Sigmoid colon (tissue), 6 donors: ENCODE measurements at regions not wholly inside any gene's neighbourhood (a gene's known extent, or its start where the extent isn't known, plus 50 kb on each side); places are given as distances from the start of the nearest gene placed in this dataset.
A peak's percentile ranks its signal among the peaks of the same experiment; 100 is the strongest.

Experiments used
- DNase-seq: peaks from one replicate; pipeline ENCODE4 v3.0.0-alpha.2; 2019
- H3K27ac ChIP-seq, 4 donors: fragments of 200-600 bp; sonication (generic); one replicate each; pipeline ENCODE4 v1.5.1; 2016 to 2019; ENCODE audit warnings: mild to moderate bottlenecking in 1 of 4
- H3K27me3 ChIP-seq, 3 donors: fragments of 200-600 bp; sonication (generic); one replicate each; pipeline ENCODE4 v1.5.1; 2019; ENCODE audit warnings: mild to moderate bottlenecking in 1 of 3
- H3K36me3 ChIP-seq, 4 donors: fragments of 200-600 bp; sonication (generic); one replicate each; pipeline ENCODE4 v1.5.1; 2016 to 2019
- H3K4me1 ChIP-seq, 4 donors: fragments of 200-600 bp; sonication (generic); one replicate each; pipeline ENCODE4 v1.5.1; 2017 to 2019
- H3K4me3 ChIP-seq, 4 donors: fragments of 200-600 bp; sonication (generic); one replicate each; pipeline ENCODE4 v1.5.1; 2017 to 2019; ENCODE audit warnings: mild to moderate bottlenecking in 2 of 4, moderate library complexity in 1 of 4
- H3K9me3 ChIP-seq, 4 donors: fragments of 200-600 bp in 3 of 4; sonication (generic) in 3 of 4; one replicate each; pipeline versions ENCODE4 v1.5.1 to v1.6.1; 2013 to 2019
- CTCF ChIP-seq, 4 experiments: fragments of 450-650 bp in 3 of 4; fragments of 200-600 bp in 1 of 4; IDR thresholded peaks; one replicate each; pipeline ENCODE4 v1.5.1; 2016 to 2019; ENCODE audit warnings: antibody characterized with exemption in 4 of 4, mild to moderate bottlenecking in 3 of 4, moderate library complexity in 2 of 4
- EP300 ChIP-seq, 4 donors: sonication (generic); formaldehyde crosslinking; IDR thresholded peaks; one replicate each; pipeline ENCODE4 v1.6.1; 2017; ENCODE audit warnings: antibody characterized with exemption in 4 of 4
- POLR2A ChIP-seq, 2 donors: fragments of 450-650 bp; IDR thresholded peaks; one replicate each; pipeline ENCODE4 v1.6.1; 2016; ENCODE audit warnings: antibody characterized with exemption in 2 of 2, mild to moderate bottlenecking in 2 of 2, moderate library complexity in 2 of 2
- POLR2AphosphoS5 ChIP-seq, 4 donors: sonication (generic); formaldehyde crosslinking; IDR thresholded peaks; one replicate each; pipeline ENCODE4 v1.6.1; 2017; ENCODE audit warnings: antibody characterized with exemption in 4 of 4
- WGBS, 2 donors: extraction: QIAGEN DNeasy Blood & Tissue Kit; methylation state at CpG; one replicate each; pipeline ENCODE4 v1.1.7; 2013; 5-methylcytosine and 5-hydroxymethylcytosine counted together
- intact Hi-C: fragments of 100-400 bp; cut with DNase I; formaldehyde crosslinking; loops from one replicate; pipeline ENCODE4 v1.15.1; 2023
- donor health status: healthy with polysubstance abuse.
- donor health status: healthy.

DNA sequence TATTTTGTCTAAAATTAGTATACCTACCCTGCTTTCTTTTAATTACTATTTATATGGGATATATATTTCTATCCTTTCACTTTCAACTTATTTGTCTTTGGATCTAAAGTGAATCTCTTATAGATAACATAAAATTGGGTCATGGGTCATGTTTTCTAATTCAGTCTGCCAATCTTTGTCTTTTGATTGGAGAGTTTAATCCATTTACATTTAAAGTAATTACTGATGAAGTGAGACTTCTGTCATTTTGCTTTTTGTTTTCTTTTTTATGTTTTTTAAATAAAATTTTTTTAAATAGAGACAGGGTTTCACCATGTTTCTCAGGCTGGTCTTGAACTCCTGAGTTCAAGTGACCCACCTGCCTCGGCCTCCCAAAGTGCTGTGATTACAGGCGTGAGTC, 50.5 kb upstream of the PRDM1 start:
- TF ChIP-seq CTCF (IDR thresholded peaks at IDR 0.05) (no peak), EP300 (IDR thresholded peaks at IDR 0.05) (no peak), POLR2A (IDR thresholded peaks at IDR 0.05) (no peak), POLR2AphosphoS5 (IDR thresholded peaks at IDR 0.05) (no peak)
- 99% methylated on average over 2 of the region's 2 CpGs for WGBS, 2 donors
- intact Hi-C loops, result no loop called here
- H3K9me3 ChIP-seq, result peaks cover 0 to 3% (median under 1%) of the 10 kb centered on the region in 4 donors
- H3K27me3 ChIP-seq, result no peaks in the 10 kb centered on the region
- no peak for DNase-seq
- H3K27ac ChIP-seq, result no peak overlapping the region
- no peaks in the 10 kb centered on the region for H3K36me3 ChIP-seq
- no peak overlapping the region for H3K4me3 ChIP-seq
- H3K4me1 ChIP-seq, result no peaks in the 10 kb centered on the region

DNA sequence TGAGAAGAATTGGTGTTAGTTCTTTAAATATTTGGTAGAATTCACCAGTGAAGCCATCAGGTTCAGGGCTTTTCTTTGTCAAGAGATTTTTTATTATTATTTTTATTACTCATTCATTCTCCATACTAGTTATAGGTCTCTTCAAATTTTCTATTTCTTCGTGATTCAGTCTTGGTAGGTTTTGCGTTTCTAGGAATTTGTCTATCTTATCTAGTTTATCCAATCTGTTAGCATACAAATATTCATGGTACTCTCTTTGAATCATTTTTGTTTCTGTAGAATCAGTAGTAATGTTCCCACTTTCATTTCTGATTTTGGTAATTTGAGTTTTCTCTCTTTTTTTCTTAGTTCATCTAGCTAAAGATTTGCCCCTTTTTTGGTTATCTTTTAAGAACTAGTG, 52.3 kb upstream of the PRDM1 start:
- 73 to 89% methylated on average over 2 of the region's 2 CpGs for WGBS, 2 donors
- Histone ChIP-seq H3K4me3 (no peak overlapping the region), H3K9me3 (peaks cover 0 to 3% (median under 1%) of the 10 kb centered on the region in 4 donors), H3K27ac (no peak overlapping the region), H3K27me3 (no peaks in the 10 kb centered on the region), H3K36me3 (no peaks in the 10 kb centered on the region), H3K4me1 (no peaks in the 10 kb centered on the region)
- intact Hi-C loops, result no loop called here
- TF ChIP-seq CTCF (IDR thresholded peaks at IDR 0.05) (no peak), POLR2A (IDR thresholded peaks at IDR 0.05) (no peak), EP300 (IDR thresholded peaks at IDR 0.05) (no peak), POLR2AphosphoS5 (IDR thresholded peaks at IDR 0.05) (no peak)
- no peak for DNase-seq

DNA sequence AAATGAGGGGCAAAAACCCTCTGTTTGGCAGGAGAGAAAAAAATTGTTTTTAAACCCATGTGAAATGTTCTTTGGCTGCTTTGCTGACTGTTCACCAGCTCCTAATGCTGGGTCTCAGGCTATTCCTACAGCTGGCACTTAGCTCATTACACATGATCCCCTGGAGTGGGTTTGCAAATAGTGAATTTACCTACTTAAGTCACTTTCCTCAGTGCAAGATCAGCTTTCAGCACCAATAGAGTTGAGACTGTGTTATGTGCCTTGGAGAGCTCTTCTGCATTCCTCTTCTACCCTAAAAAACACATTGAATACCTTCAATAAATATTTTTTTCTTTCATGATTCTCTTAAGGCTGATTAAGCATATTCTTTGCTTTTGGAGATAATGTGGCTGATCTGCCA, 58.4 kb upstream of the PRDM1 start:
- no peaks in the 10 kb centered on the region for H3K36me3 ChIP-seq
- no peak overlapping the region for H3K27ac ChIP-seq
- no peak for DNase-seq
- H3K4me1 ChIP-seq, result peaks cover 0 to 13% (median 8%) of the 10 kb centered on the region in 4 donors
- TF ChIP-seq POLR2AphosphoS5 (IDR thresholded peaks at IDR 0.05) (no peak), POLR2A (IDR thresholded peaks at IDR 0.05) (no peak), EP300 (IDR thresholded peaks at IDR 0.05) (no peak), CTCF (IDR thresholded peaks at IDR 0.05) (no peak)
- H3K4me3 ChIP-seq, result no peak overlapping the region
- no peaks in the 10 kb centered on the region for H3K9me3 ChIP-seq
- peaks cover 0 to 33% (median 0%) of the 10 kb centered on the region in 3 donors for H3K27me3 ChIP-seq
- intact Hi-C loops, result no loop called here

DNA sequence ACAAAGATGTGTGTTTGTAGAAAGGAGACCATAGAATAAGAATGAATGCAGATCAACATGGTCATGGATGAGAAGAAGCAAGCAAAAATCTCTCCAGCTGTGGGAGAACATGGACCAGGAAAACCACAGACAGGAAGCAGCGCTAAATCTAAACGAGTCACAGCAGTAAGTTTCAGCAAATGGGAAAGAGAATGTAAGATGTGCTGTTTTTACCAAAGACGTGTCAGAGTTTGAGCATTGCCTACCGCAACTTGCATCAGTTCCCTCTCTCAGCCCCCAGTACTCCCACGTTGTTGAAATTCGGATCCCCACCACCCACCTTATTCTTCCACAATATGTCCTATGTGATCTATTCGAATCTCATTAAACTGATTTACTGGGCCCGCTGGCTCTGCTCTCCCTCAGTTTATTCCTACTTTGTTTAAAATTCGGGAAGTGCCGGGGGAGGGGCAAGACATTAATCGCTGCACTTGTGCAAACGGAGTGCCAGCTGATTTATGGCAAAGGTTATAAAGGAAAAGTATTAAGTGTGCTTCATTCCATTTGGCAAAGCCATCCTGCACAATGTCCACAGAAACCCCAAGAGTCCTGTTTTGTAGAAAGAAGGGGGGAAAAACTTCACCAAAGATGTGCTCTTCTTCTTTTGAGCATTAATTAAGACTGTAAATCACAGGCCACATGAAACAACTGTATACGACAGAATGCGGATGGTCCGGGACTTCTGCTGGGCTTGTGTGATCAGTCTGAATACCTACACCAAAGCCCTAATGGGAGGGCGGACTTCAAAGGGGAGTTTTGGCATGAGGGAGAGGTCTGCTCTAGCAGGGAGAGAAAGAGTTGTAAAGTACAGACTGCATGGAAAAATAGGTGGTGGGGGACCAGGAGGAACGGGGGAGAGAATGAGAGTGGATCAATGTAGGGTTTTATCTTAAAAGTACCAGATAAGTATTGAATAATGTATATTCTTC, 59.1 kb upstream of the PRDM1 start:
- Histone ChIP-seq H3K27ac (no peak overlapping the region), H3K4me3 (peak overlapping the region in 1 of 4 donors; percentile 3), H3K27me3 (peaks cover 0 to 33% (median 0%) of the 10 kb centered on the region in 3 donors), H3K36me3 (no peaks in the 10 kb centered on the region), H3K4me1 (peaks cover 0 to 13% (median 8%) of the 10 kb centered on the region in 4 donors), H3K9me3 (no peaks in the 10 kb centered on the region)
- 56 to 74% methylated on average over 17 of the region's 17 CpGs for WGBS, 2 donors
- DNase-seq, result no peak
- intact Hi-C loops, result no loop called here
- TF ChIP-seq CTCF (IDR thresholded peaks at IDR 0.05), result no peak
- no peak for TF ChIP-seq EP300 (IDR thresholded peaks at IDR 0.05)
- no peak for TF ChIP-seq POLR2A (IDR thresholded peaks at IDR 0.05)
- TF ChIP-seq POLR2AphosphoS5 (IDR thresholded peaks at IDR 0.05), result no peak
